Fibroblast of lung (primary cell): ENCODE measurements at regions not wholly inside any gene's neighbourhood (a gene's known extent, or its start where the extent isn't known, plus 50 kb on each side); places are given as distances from the start of the nearest gene placed in this dataset.
"Not testable (repeated sequence)": the region's sequence is repeated elsewhere in the genome, so short reads cannot be mapped to it uniquely, and the experiment has no call there.

ENCODE experiments used
- DNase-seq, 2 donors: peaks; one replicate each; pipeline versions ENCODE4 v3.0.0 to v3.0.0-alpha.2; 2010; ENCODE audit warnings: low read depth in 2 of 2
- H2AFZ ChIP-seq: 2 replicates; pipeline ENCODE4 v1.5.1; 2012; ENCODE audit warnings: low read length, control low read depth, inconsistent platforms
- H3K27ac ChIP-seq: 2 replicates; pipeline ENCODE4 v1.5.1; 2011; ENCODE audit warnings: low read length, control low read depth; ENCODE audit not compliant: insufficient read depth
- H3K27me3 ChIP-seq: 2 replicates; pipeline ENCODE4 v1.5.1; 2011; ENCODE audit warnings: mild to moderate bottlenecking, low read length; ENCODE audit not compliant: control insufficient read depth, insufficient read depth
- H3K36me3 ChIP-seq: 2 replicates; pipeline ENCODE4 v1.5.1; 2011; ENCODE audit warnings: low read length; ENCODE audit not compliant: control insufficient read depth, insufficient read depth
- H3K4me1 ChIP-seq: 2 replicates; pipeline ENCODE4 v1.5.1; 2011; ENCODE audit warnings: low read length; ENCODE audit not compliant: control insufficient read depth, insufficient read depth; ENCODE audit errors: extremely low read depth
- H3K4me2 ChIP-seq: 2 replicates; pipeline ENCODE4 v1.5.1; 2011; ENCODE audit warnings: low read length, control low read depth; ENCODE audit not compliant: insufficient read depth; ENCODE audit errors: extremely low read depth
- H3K4me3 ChIP-seq, 4 experiments: fragments of 200-600 bp in 1 of 4; sonication (generic) in 1 of 4; replicated peaks in 1 of 4; 2 replicates each; pipeline ENCODE4 v1.5.1; 2011 to 2016; ENCODE audit warnings: low read length in 4 of 4, low read depth in 3 of 4, mild to moderate bottlenecking in 3 of 4, control low read depth in 2 of 4, inconsistent platforms in 1 of 4, mixed read lengths in 1 of 4; ENCODE audit not compliant: insufficient read depth in 1 of 4; ENCODE audit errors: control extremely low read depth in 1 of 4
- H3K79me2 ChIP-seq: 2 replicates; pipeline ENCODE4 v1.5.1; 2012; ENCODE audit warnings: mild to moderate bottlenecking, low read length, inconsistent platforms; ENCODE audit not compliant: control insufficient read depth, insufficient read depth
- H3K9ac ChIP-seq: 2 replicates; pipeline ENCODE4 v1.5.1; 2011; ENCODE audit warnings: mild to moderate bottlenecking, low read length, control low read depth; ENCODE audit not compliant: insufficient read depth
- H3K9me3 ChIP-seq: 2 replicates; pipeline ENCODE4 v1.5.1; 2012; ENCODE audit warnings: low read depth, low read length; ENCODE audit not compliant: control insufficient read depth, insufficient read depth
- H4K20me1 ChIP-seq: 2 replicates; pipeline ENCODE4 v1.5.1; 2011; ENCODE audit warnings: low read length; ENCODE audit not compliant: control insufficient read depth, insufficient read depth; ENCODE audit errors: extremely low read depth
- EZH2 ChIP-seq: IDR thresholded peaks from 2 replicates; pipeline ENCODE4 v1.5.1; 2012; ENCODE audit warnings: low read length, control low read depth, mild to moderate bottlenecking; ENCODE audit errors: missing control alignments
- TF ChIP-seq, protein P1 (sequence below), 2 donors: IDR thresholded peaks in 1 of 2; conservative IDR thresholded peaks in 1 of 2; 1 replicate in 1 of 2; 2 replicates in 1 of 2; pipeline ENCODE4 v1.5.1; 2011 to 2012; ENCODE audit warnings: low read length in 2 of 2, control low read depth in 1 of 2, inconsistent platforms in 1 of 2, low read depth in 1 of 2, mild to moderate bottlenecking in 1 of 2

DNA sequence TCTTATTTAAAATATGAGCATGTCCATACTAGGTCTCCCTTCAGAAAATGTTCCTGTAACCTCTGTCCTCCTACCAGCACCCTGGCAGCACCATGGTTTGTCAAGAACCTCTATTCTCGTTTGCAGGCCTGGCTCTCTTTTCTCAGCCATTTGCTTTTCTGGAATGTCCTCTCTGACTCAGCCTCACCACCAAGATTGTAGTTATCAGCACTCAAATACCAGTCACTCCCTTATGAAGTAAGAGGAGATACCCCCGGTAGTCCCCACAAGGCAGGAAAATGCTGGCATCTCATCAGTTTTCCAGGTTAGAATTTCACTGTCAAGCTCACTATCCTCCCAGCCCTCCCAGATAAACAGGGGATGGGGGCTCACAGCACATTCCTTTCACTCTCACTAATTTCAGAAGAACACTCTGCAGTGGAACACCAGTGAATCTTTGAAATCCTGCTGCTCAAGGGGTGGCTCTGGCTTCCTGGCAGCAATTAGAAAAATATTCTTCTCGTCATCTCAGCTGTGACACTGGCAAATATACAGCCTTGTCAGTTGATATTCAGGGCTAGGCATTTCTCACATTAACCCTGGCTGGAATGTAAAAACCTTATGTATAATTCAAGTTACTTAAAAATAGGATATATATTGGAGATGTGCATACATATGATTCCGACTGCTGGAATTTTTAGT lies 129.2 kb downstream of the TBX18 start:
- no peaks in the 10 kb centered on the region for H3K36me3 ChIP-seq
- no peaks in the 10 kb centered on the region for H3K9me3 ChIP-seq
- no peak overlapping the region for H2AFZ ChIP-seq
- H3K9ac ChIP-seq: no peak overlapping the region
- H3K27ac ChIP-seq: no peak overlapping the region
- no peaks in the 10 kb centered on the region for H3K79me2 ChIP-seq
- no peak overlapping the region for H3K4me2 ChIP-seq
- no peaks in the 10 kb centered on the region for H3K27me3 ChIP-seq
- TF ChIP-seq, protein P1, sequence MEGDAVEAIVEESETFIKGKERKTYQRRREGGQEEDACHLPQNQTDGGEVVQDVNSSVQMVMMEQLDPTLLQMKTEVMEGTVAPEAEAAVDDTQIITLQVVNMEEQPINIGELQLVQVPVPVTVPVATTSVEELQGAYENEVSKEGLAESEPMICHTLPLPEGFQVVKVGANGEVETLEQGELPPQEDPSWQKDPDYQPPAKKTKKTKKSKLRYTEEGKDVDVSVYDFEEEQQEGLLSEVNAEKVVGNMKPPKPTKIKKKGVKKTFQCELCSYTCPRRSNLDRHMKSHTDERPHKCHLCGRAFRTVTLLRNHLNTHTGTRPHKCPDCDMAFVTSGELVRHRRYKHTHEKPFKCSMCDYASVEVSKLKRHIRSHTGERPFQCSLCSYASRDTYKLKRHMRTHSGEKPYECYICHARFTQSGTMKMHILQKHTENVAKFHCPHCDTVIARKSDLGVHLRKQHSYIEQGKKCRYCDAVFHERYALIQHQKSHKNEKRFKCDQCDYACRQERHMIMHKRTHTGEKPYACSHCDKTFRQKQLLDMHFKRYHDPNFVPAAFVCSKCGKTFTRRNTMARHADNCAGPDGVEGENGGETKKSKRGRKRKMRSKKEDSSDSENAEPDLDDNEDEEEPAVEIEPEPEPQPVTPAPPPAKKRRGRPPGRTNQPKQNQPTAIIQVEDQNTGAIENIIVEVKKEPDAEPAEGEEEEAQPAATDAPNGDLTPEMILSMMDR (conservative IDR thresholded peaks at IDR 0.05 in 1 of 2, IDR thresholded peaks at IDR 0.05 in 1 of 2; ENCODE audit: low read depth in 1 of 2, low read length in 2 of 2): no peak
- TF ChIP-seq EZH2: no peak
- peak; percentile 36 to 90 for DNase-seq
- no peaks in the 10 kb centered on the region for H3K4me1 ChIP-seq
- no peaks in the 10 kb centered on the region for H4K20me1 ChIP-seq
- H3K4me3 ChIP-seq: no peak overlapping the region

DNA sequence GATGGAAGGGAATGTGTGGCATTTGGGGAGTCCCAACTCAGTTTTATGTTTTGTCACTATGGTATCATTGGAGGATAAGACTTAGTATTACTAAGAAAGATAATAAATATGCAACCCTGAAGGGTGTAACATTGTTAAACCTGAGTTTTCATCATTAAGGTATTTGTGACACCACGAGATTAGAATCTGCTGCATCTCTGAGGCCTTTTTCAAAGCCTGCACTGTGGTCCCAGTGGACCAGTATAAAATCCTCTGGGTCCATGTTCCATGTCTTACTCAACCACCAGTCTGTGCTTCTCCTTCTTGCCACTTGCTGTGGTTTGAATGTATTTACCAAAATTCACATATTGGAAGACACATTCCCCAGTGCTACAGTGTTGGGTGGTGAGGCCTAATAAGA lies 130.6 kb downstream of the TBX18 start:
- Histone ChIP-seq H3K36me3 (no peaks in the 10 kb centered on the region), H3K4me2 (no peak overlapping the region), H4K20me1 (no peaks in the 10 kb centered on the region), H3K4me1 (no peaks in the 10 kb centered on the region), H3K9ac (no peak overlapping the region), H3K27me3 (no peaks in the 10 kb centered on the region), H2AFZ (no peak overlapping the region), H3K27ac (no peak overlapping the region), H3K4me3 (no peak overlapping the region), H3K9me3 (no peaks in the 10 kb centered on the region), H3K79me2 (no peaks in the 10 kb centered on the region)
- peak in 1 of 2 donors; percentile 17 for DNase-seq
- TF ChIP-seq, protein P1 (conservative IDR thresholded peaks at IDR 0.05 in 1 of 2, IDR thresholded peaks at IDR 0.05 in 1 of 2; ENCODE audit: low read depth in 1 of 2, low read length in 2 of 2): no peak
- TF ChIP-seq EZH2: no peak

DNA sequence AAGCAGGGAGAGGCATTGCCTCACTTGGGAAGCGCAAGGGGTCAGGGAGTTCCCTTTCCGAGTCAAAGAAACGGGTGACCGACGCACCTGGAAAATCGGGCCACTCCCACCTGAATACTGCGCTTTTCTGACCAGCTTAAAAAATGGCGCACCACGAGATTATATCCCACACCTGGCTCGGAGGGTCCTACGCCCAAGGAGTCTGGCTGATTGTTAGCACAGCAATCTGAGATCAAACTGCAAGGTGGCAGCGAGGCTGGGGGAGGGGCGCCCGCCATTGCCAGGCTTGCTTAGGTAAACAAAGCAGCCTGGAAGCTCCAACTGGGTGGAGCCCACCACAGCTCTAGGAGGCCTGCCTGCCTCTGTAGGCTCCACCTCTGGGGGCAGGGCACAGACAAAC lies 137.9 kb downstream of the TBX18 start:
- H3K27ac ChIP-seq, H4K20me1 ChIP-seq, H3K27me3 ChIP-seq, H3K9me3 ChIP-seq, H3K79me2 ChIP-seq, H3K4me3 ChIP-seq, H2AFZ ChIP-seq, H3K9ac ChIP-seq, H3K4me1 ChIP-seq, H3K36me3 ChIP-seq, DNase-seq, H3K4me2 ChIP-seq: not testable (repeated sequence)
